Keratinocyte (primary cell): ENCODE measurements at regions not wholly inside any gene's neighbourhood (a gene's known extent, or its start where the extent isn't known, plus 50 kb on each side); places are given as distances from the start of the nearest gene placed in this dataset.

ENCODE experiments used
- DNase-seq: peaks from one replicate; pipeline ENCODE4 v3.0.0-alpha.2; 2011; ENCODE audit warnings: low read depth, missing footprints, low spot score
- FAIRE-seq: peaks from 2 replicates; lab custom pipeline; 2011; peaks lifted over from hg19 to GRCh38; lab: Jason Lieb, UNC
- H2AFZ ChIP-seq: 2 replicates; pipeline ENCODE4 v1.6.0; 2012; ENCODE audit warnings: low read length, control low read depth, inconsistent platforms; ENCODE audit not compliant: control insufficient read depth
- H3K27ac ChIP-seq: 2 replicates; pipeline ENCODE4 v1.5.1; 2011; ENCODE audit warnings: low read length; ENCODE audit not compliant: control insufficient read depth, insufficient read depth
- H3K27me3 ChIP-seq: 3 replicates; pipeline ENCODE4 v1.6.0; 2011; ENCODE audit warnings: low read length; ENCODE audit not compliant: control insufficient read depth, insufficient read depth; ENCODE audit errors: extremely low read depth
- H3K36me3 ChIP-seq, 2 experiments: 2 replicates in 1 of 2; 3 replicates in 1 of 2; pipeline ENCODE4 v1.5.1; 2011; ENCODE audit warnings: low read length in 2 of 2, mild to moderate bottlenecking in 1 of 2; ENCODE audit not compliant: control insufficient read depth in 2 of 2, insufficient read depth in 2 of 2; ENCODE audit errors: extremely low read depth in 1 of 2
- H3K4me1 ChIP-seq: 3 replicates; pipeline ENCODE4 v1.5.1; 2011; ENCODE audit warnings: low read length; ENCODE audit not compliant: control insufficient read depth, insufficient read depth; ENCODE audit errors: extremely low read depth
- H3K4me2 ChIP-seq: 3 replicates; pipeline ENCODE4 v1.6.0; 2011; ENCODE audit warnings: low read depth, low read length; ENCODE audit not compliant: control insufficient read depth, insufficient read depth; ENCODE audit errors: extremely low read depth
- H3K4me3 ChIP-seq, 3 experiments: fragments of 200-600 bp in 1 of 3; sonication (generic) in 1 of 3; 2 replicates in 2 of 3; 3 replicates in 1 of 3; pipeline ENCODE4 v1.5.1; 2011 to 2016; ENCODE audit warnings: low read length in 3 of 3, mild to moderate bottlenecking in 3 of 3, control low read depth in 2 of 3, inconsistent platforms in 1 of 3, low read depth in 1 of 3, mixed read lengths in 1 of 3, mixed run types in 1 of 3, moderate library complexity in 1 of 3; ENCODE audit not compliant: control insufficient read depth in 2 of 3, insufficient read depth in 2 of 3; ENCODE audit errors: extremely low read depth in 1 of 3
- H3K79me2 ChIP-seq: 2 replicates; pipeline ENCODE4 v1.6.0; 2012; ENCODE audit warnings: low read length; ENCODE audit not compliant: control insufficient read depth, insufficient read depth
- H3K9ac ChIP-seq: 3 replicates; pipeline ENCODE4 v1.6.0; 2011; ENCODE audit warnings: low read length; ENCODE audit not compliant: control insufficient read depth, insufficient read depth; ENCODE audit errors: extremely low read depth
- H3K9me1 ChIP-seq: 3 replicates; pipeline ENCODE4 v1.6.0; 2011; ENCODE audit warnings: low read length; ENCODE audit not compliant: control insufficient read depth, insufficient read depth; ENCODE audit errors: extremely low read depth
- H3K9me3 ChIP-seq: 2 replicates; pipeline ENCODE4 v1.5.1; 2012; ENCODE audit warnings: low read depth, low read length; ENCODE audit not compliant: control insufficient read depth
- H4K20me1 ChIP-seq: 3 replicates; pipeline ENCODE4 v1.6.0; 2011; ENCODE audit warnings: low read length; ENCODE audit not compliant: control insufficient read depth, insufficient read depth; ENCODE audit errors: extremely low read depth
- CTCF ChIP-seq, 3 experiments: IDR thresholded peaks in 1 of 3; conservative IDR thresholded peaks in 1 of 3; optimal IDR thresholded peaks in 1 of 3; 2 replicates in 2 of 3; 3 replicates in 1 of 3; pipeline versions ENCODE3 to v1.5.1; 2011; ENCODE audit warnings: low read length in 3 of 3, mild to moderate bottlenecking in 3 of 3, moderate library complexity in 2 of 3, control low read depth in 1 of 3, inconsistent platforms in 1 of 3; ENCODE audit not compliant: insufficient read depth in 2 of 3; ENCODE audit errors: extremely low read depth in 1 of 3
- EZH2 ChIP-seq: IDR thresholded peaks from one replicate; pipeline ENCODE4 v1.6.1; 2012; ENCODE audit warnings: inconsistent platforms, mild to moderate bottlenecking, low read length, moderate library complexity
- dilution Hi-C: fragments of 300-500 bp; cut with MboI; formaldehyde crosslinking; loops from one replicate; pipeline ENCODE4 v1.7.0; 2020; ENCODE audit warnings: low sequenced_read_pairs; ENCODE audit not compliant: extremely low pct_ligation_motif_present

GRCh38 chrX:35288657-35289056 lies 346.1 kb downstream of the FAM47B start:
- Histone ChIP-seq H2AFZ (no peak overlapping the region), H3K79me2 (no peaks in the 10 kb centered on the region), H3K9me1 (no peaks in the 10 kb centered on the region), H3K27ac (no peak overlapping the region), H3K9me3 (no peaks in the 10 kb centered on the region), H3K4me1 (no peaks in the 10 kb centered on the region), H3K9ac (no peak overlapping the region), H4K20me1 (no peaks in the 10 kb centered on the region), H3K36me3 (no peaks in the 10 kb centered on the region), H3K4me2 (no peak overlapping the region), H3K27me3 (no peaks in the 10 kb centered on the region), H3K4me3 (no peak overlapping the region)
- FAIRE-seq: no peak
- DNase-seq: no peak
- dilution Hi-C loops: no loop called here
- TF ChIP-seq EZH2 (no peak), CTCF (optimal IDR thresholded peaks at IDR 0.05 in 1 of 3, IDR thresholded peaks at IDR 0.05 in 1 of 3, conservative IDR thresholded peaks at IDR 0.05 in 1 of 3; ENCODE audit: extremely low read depth in 1 of 3, insufficient read depth in 2 of 3, low read length in 3 of 3) (no peak)

GRCh38 chrX:35289952-35290351 lies 347.4 kb downstream of the FAM47B start:
- DNase-seq (no peak), FAIRE-seq (no peak)
- TF ChIP-seq EZH2: no peak
- no peak for TF ChIP-seq CTCF (optimal IDR thresholded peaks at IDR 0.05 in 1 of 3, IDR thresholded peaks at IDR 0.05 in 1 of 3, conservative IDR thresholded peaks at IDR 0.05 in 1 of 3; ENCODE audit: extremely low read depth in 1 of 3, insufficient read depth in 2 of 3, low read length in 3 of 3)
- no peak overlapping the region for H3K4me2 ChIP-seq
- no peak overlapping the region for H3K4me3 ChIP-seq
- no peak overlapping the region for H3K27ac ChIP-seq
- H2AFZ ChIP-seq: no peak overlapping the region
- H3K9ac ChIP-seq: no peak overlapping the region
- H3K9me3 ChIP-seq: no peaks in the 10 kb centered on the region
- H4K20me1 ChIP-seq: no peaks in the 10 kb centered on the region
- H3K36me3 ChIP-seq: no peaks in the 10 kb centered on the region
- H3K79me2 ChIP-seq: no peaks in the 10 kb centered on the region
- H3K27me3 ChIP-seq: no peaks in the 10 kb centered on the region
- no peaks in the 10 kb centered on the region for H3K9me1 ChIP-seq
- H3K4me1 ChIP-seq: no peaks in the 10 kb centered on the region
- dilution Hi-C loops: no loop called here
